ENCODE measurements at regions not wholly inside any gene's neighbourhood (a gene's known extent, or its start where the extent isn't known, plus 50 kb on each side); places are given as distances from the start of the nearest gene placed in this dataset.

DNA sequence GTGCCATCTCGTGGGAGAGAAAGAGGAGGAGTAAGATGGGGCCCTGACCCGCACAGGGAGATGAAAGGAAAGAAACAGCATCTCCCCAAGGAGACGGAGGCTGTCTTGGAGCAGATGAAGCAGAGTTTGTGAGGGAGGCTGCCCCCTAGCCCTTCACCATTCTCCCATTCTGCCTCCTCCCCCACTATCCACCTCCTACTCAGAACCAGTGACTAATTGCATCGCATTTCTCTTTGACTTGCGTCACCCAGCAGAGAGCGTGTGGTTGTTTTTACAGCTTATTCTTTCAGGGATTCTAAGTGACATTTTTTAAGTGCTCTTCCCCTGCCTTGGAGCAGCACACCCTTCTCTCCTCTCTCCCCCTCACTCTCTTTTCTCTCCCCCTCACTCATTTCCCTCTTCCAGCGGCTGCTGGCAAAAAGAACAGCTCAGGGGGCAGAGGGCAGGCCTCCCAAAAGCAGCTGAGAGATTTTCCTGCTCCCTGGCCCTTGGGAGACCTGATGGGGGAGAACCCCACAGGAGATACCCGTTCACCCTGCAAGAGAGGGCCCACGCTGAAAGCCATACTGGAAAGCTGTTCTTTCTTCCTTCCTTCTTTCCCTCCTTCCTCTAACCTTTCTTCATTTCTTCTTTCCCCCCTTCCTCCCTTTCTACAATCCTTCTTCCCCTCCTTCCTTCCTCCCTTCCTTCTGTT lies 91.8 kb downstream of the MRPL46 start:
- TF ChIP-seq, protein P1, sequence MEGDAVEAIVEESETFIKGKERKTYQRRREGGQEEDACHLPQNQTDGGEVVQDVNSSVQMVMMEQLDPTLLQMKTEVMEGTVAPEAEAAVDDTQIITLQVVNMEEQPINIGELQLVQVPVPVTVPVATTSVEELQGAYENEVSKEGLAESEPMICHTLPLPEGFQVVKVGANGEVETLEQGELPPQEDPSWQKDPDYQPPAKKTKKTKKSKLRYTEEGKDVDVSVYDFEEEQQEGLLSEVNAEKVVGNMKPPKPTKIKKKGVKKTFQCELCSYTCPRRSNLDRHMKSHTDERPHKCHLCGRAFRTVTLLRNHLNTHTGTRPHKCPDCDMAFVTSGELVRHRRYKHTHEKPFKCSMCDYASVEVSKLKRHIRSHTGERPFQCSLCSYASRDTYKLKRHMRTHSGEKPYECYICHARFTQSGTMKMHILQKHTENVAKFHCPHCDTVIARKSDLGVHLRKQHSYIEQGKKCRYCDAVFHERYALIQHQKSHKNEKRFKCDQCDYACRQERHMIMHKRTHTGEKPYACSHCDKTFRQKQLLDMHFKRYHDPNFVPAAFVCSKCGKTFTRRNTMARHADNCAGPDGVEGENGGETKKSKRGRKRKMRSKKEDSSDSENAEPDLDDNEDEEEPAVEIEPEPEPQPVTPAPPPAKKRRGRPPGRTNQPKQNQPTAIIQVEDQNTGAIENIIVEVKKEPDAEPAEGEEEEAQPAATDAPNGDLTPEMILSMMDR (IDR thresholded peaks at IDR 0.05), result no peak
- TF ChIP-seq POLR2A (IDR thresholded peaks at IDR 0.05; ENCODE audit: low read depth) (no peak), POLR2AphosphoS5 (IDR thresholded peaks at IDR 0.05) (no peak)

Measured in esophagus muscularis mucosa (tissue), 3 donors.